GM19455 (cell line): ENCODE measurements at regions not wholly inside any gene's neighbourhood (a gene's known extent, or its start where the extent isn't known, plus 50 kb on each side); places are given as distances from the start of the nearest gene placed in this dataset.

ENCODE experiments used
- ATAC-seq: cut with Tn5 transposase; IDR thresholded peaks from one replicate; pipeline ENCODE4 v1.9.1; 2021; ENCODE audit not compliant: unreplicated experiment

GRCh38 chr5:96045888-96046287, 84.2 kb upstream of the ELL2 start:
- ATAC-seq = no peak

DNA sequence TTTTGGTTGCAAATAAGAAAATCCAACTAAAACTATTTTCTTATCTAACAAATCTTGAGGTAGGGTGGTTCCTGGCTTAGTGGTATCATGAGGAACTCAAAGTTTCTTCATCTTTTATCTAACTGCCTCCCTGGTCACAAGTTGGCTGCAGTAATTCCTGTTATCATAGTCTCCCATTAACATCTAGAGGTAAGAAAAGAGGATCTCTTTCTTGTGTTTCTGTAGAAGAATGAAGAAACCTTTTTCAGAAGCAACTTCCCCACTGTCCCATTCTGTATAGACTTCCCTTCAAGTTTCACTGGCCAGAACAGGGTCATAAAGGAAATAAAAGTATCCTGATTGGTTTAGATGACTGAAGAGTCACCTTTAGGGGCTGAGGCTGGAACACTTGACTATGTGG, 81.8 kb upstream of the ELL2 start:
- no peak for ATAC-seq

- no peak for ATAC-seq
Observed at GRCh38 chr5:96037128-96037527, 75.5 kb upstream of the ELL2 start.

GRCh38 chr5:96036301-96036700, 74.7 kb upstream of the ELL2 start:
- no peak for ATAC-seq

GRCh38 chr5:96035796-96036195, 74.1 kb upstream of the ELL2 start:
- no peak for ATAC-seq

DNA sequence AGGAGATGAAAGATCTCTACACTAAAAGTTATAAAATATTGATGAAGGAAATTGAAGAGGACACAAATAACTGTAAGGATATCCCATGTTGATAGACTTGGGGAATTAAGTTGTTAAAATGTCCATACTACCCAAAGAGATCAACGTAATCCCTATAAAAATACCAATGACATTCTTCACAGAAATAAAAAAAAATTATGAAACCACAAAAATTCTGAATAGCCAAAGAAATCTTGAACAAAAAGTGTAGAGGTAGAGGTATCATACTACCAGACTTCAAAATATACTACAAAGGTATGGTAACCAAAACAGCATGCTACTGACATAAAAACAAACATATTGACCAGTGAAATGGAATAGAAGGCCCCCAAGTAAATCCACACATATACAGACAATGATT, 71.5 kb upstream of the ELL2 start:
- ATAC-seq = no peak

GRCh38 chr5:96031811-96032261, 70.2 kb upstream of the ELL2 start:
- no peak for ATAC-seq

- ATAC-seq = no peak
Observed at GRCh38 chr5:96031180-96031579, 69.5 kb upstream of the ELL2 start.

GRCh38 chr5:96026406-96027041, 64.9 kb upstream of the ELL2 start:
- no peak for ATAC-seq

GRCh38 chr5:96024683-96025475, 63.2 kb upstream of the ELL2 start:
- no peak for ATAC-seq

DNA sequence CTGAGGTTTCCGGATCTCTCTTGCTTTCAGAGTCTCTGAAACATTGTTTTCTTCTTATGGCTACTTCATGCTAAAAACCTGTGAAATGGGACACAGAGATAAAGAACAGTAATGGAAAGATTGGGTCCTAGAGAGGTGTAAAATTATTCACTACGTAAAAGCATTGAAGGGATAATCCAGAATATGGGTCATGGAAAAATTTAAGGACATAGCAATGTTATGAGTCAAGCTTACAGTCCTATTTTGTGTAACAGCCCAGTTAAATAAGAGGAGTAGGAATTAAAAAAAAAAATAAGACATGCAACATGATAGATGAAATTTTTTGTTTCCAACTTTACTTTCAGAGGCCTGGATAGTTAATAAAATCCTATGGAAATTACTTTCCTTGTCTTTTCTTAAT, 61.9 kb upstream of the ELL2 start:
- ATAC-seq = no peak

- ATAC-seq = no peak
Observed at GRCh38 chr5:96022971-96023370, 61.3 kb upstream of the ELL2 start.

- no peak for ATAC-seq
Observed at GRCh38 chr5:96017951-96018350, 56.3 kb upstream of the ELL2 start.

- no peak for ATAC-seq
Observed at GRCh38 chr5:96016216-96016615, 54.6 kb upstream of the ELL2 start.

DNA sequence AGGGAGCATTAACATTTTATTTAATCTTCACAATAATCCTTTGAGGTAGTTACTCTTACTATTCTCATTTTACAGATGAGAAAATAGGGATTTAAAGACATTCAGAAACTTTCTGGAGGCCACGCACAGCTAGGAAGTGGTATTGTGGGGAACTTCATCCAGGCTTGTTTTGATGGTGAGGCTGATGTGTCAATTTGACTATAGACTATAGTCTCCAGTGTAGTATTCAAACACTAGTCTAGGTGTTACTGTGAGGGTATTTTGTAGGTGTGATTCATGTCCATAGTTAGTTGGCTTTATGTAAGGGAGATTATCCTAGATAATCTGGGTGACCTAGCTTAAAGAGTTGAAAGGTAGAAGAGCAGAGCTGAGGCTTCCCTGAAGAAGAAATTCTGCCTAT, 54.1 kb upstream of the ELL2 start:
- no peak for ATAC-seq

GRCh38 chr5:96014395-96014794, 52.7 kb upstream of the ELL2 start:
- no peak for ATAC-seq

GRCh38 chr5:96013254-96013653, 51.6 kb upstream of the ELL2 start:
- no peak for ATAC-seq

GRCh38 chr5:96012399-96012798, 50.7 kb upstream of the ELL2 start:
- no peak for ATAC-seq
